K562 (cell line): ENCODE measurements at regions not wholly inside any gene's neighbourhood (a gene's known extent, or its start where the extent isn't known, plus 50 kb on each side); places are given as distances from the start of the nearest gene placed in this dataset.
A peak's percentile ranks its signal among the peaks of the same experiment; 100 is the strongest.

Source experiments
- ATAC-seq: fragments of 200-7000 bp; cut with Tn5 transposase; 3 replicates; pipeline ENCODE4 v1.9.1; 2020; ENCODE audit warnings: moderate library complexity
- BruUV-seq: library from RNA; stranded (reverse); fragments of 400-500 nt; replicated peaks from 2 replicates; lab custom pipeline; 2021; lab: Mats Ljungman, UMichigan
- CTCF ChIA-PET: fragments of 300-600 bp; formaldehyde crosslinking; extraction: SDS; loops from one replicate; lab custom pipeline; 2021; ENCODE audit warnings: low intra/inter-chr PET ratio; lab: Yijun Ruan, JAX
- POLR2A ChIA-PET: fragments of 300-600, 350-650 bp; sonication (Branson Sonifier 250); formaldehyde crosslinking; extraction: SDS; loops from one replicate; lab custom pipeline; 2021; ENCODE audit warnings: antibody characterized with exemption, inconsistent platforms; lab: Yijun Ruan, JAX
- DNase-seq, 4 experiments: peaks; one replicate each; pipeline versions ENCODE4 v3.0.0 to v3.0.0-alpha.2; 2011 to 2018; ENCODE audit warnings: low spot score in 3 of 4, mixed read lengths in 3 of 4; ENCODE audit errors: extremely low read depth in 1 of 4
- FAIRE-seq: peaks from 2 replicates; lab custom pipeline; 2011; peaks lifted over from hg19 to GRCh38; lab: Jason Lieb, UNC
- H2AFZ ChIP-seq: 2 replicates; pipeline ENCODE4 v1.6.0; 2011; ENCODE audit warnings: low read depth, low read length, control low read depth, inconsistent platforms
- H3K27ac ChIP-seq: fragments of 200-600 bp; 3 replicates; pipeline ENCODE4 v1.8.0; 2011; ENCODE audit warnings: low read depth, mild to moderate bottlenecking, control low read depth, inconsistent platforms, low read length, moderate library complexity, mixed read lengths; ENCODE audit errors: extremely low read depth
- H3K27me3 ChIP-seq, 2 experiments: fragments of 300-600 bp in 1 of 2; 2 replicates in 1 of 2; 3 replicates in 1 of 2; pipeline versions ENCODE4 v1.6.0 to v1.8.0; 2011; ENCODE audit warnings: inconsistent platforms in 2 of 2, low read length in 2 of 2, mild to moderate bottlenecking in 1 of 2, mixed read lengths in 1 of 2, moderate library complexity in 1 of 2; ENCODE audit not compliant: control insufficient read depth in 2 of 2, insufficient read depth in 2 of 2
- H3K36me3 ChIP-seq: fragments of 300-600 bp; 3 replicates; pipeline ENCODE4 v1.8.0; 2011; ENCODE audit warnings: mild to moderate bottlenecking, low read length, inconsistent platforms; ENCODE audit not compliant: control insufficient read depth, insufficient read depth
- H3K4me1 ChIP-seq, 2 experiments: fragments of 200-600 bp in 1 of 2; replicated peaks in 1 of 2; 2 replicates in 1 of 2; 3 replicates in 1 of 2; pipeline versions ENCODE4 v1.5.1 to v1.8.0; 2011; ENCODE audit warnings: inconsistent platforms in 2 of 2, low read length in 2 of 2, mild to moderate bottlenecking in 1 of 2, mixed read lengths in 1 of 2, moderate library complexity in 1 of 2; ENCODE audit not compliant: control insufficient read depth in 2 of 2, insufficient read depth in 2 of 2
- H3K4me2 ChIP-seq: 2 replicates; pipeline ENCODE4 v1.6.1; 2011; ENCODE audit warnings: low read length, control low read depth, inconsistent platforms, mixed read lengths; ENCODE audit not compliant: insufficient read depth
- H3K4me3 ChIP-seq: fragments of 200-600 bp; sonication (generic), shearing (Covaris generic); 2 replicates; pipeline ENCODE4 v1.5.1; 2016; ENCODE audit warnings: control low read depth, inconsistent platforms
- H3K79me2 ChIP-seq: fragments of 200-600 bp; 3 replicates; pipeline ENCODE4 v1.8.0; 2011; ENCODE audit warnings: low read length, inconsistent platforms; ENCODE audit not compliant: control insufficient read depth, insufficient read depth
- H3K9ac ChIP-seq, 2 experiments: 2 replicates each; pipeline versions ENCODE4 v1.6.0 to v1.6.1; 2011; ENCODE audit warnings: low read depth in 2 of 2, low read length in 2 of 2, control low read depth in 1 of 2, inconsistent platforms in 1 of 2, mild to moderate bottlenecking in 1 of 2, mixed read lengths in 1 of 2; ENCODE audit not compliant: insufficient read depth in 1 of 2
- H3K9me1 ChIP-seq: one replicate; pipeline ENCODE4 v1.6.0; 2011; ENCODE audit warnings: inconsistent platforms, mild to moderate bottlenecking, low read length, moderate library complexity; ENCODE audit not compliant: control insufficient read depth, insufficient read depth
- H3K9me3 ChIP-seq: replicated peaks from 2 replicates; pipeline ENCODE4 v1.5.1; 2011; ENCODE audit warnings: low read depth, low read length, inconsistent platforms; ENCODE audit not compliant: control insufficient read depth, insufficient read depth
- H4K20me1 ChIP-seq: replicated peaks from 2 replicates; pipeline ENCODE4 v1.6.1; 2011; ENCODE audit warnings: low read length, inconsistent platforms, mixed read lengths; ENCODE audit not compliant: control insufficient read depth, insufficient read depth
- CTCF ChIP-seq, 3 experiments: IDR thresholded peaks in 2 of 3; conservative IDR thresholded peaks in 1 of 3; 2 replicates each; pipeline ENCODE4 v1.5.1; 2011 to 2012; ENCODE audit warnings: low read length in 3 of 3, mild to moderate bottlenecking in 3 of 3, control low read depth in 2 of 3, improper control_type of control experiment in 1 of 3, inconsistent platforms in 1 of 3, low read depth in 1 of 3, mixed read lengths in 1 of 3, moderate library complexity in 1 of 3; ENCODE audit not compliant: insufficient read depth in 2 of 3
- CTCFL ChIP-seq: IDR thresholded peaks from 2 replicates; pipeline ENCODE4 v1.6.1; 2011; ENCODE audit warnings: borderline replicate concordance, low read depth, mild to moderate bottlenecking, moderate library complexity, low read length; ENCODE audit not compliant: insufficient read depth, poor library complexity, severe bottlenecking
- NR2F6 ChIP-seq: fragments of 450-650 bp; formaldehyde crosslinking; IDR thresholded peaks from 2 replicates; pipeline ENCODE4 v1.4.0; 2020; ENCODE audit warnings: mild to moderate bottlenecking
- WGBS: fragments of 100-300 bp; shearing (Covaris generic); methylation state at CpG from one replicate; pipeline ENCODE4 v1.1.6; 2016; ENCODE audit warnings: low coverage, mixed read lengths; ENCODE audit not compliant: insufficient coverage; ENCODE audit errors: missing lambda C conversion rate; 5-methylcytosine and 5-hydroxymethylcytosine counted together
- in situ Hi-C: fragments of 300-500 bp; cut with MboI; formaldehyde crosslinking; loops from 4 replicates; pipeline ENCODE4 v1.15.0; 2018; ENCODE audit warnings: inconsistent platforms, mixed read lengths
- intact Hi-C: fragments of 100-400 bp; cut with micrococcal nuclease; formaldehyde crosslinking; loops from 2 replicates; pipeline ENCODE4 v1.14.2; 2022

- no peaks in the 10 kb centered on the region for H3K4me1 ChIP-seq
- H3K36me3 ChIP-seq, result no peaks in the 10 kb centered on the region
- no peak overlapping the region for H3K27ac ChIP-seq
- H3K9ac ChIP-seq, result no peak overlapping the region
- no peaks in the 10 kb centered on the region for H4K20me1 ChIP-seq
- no peak overlapping the region for H3K4me2 ChIP-seq
- H3K27me3 ChIP-seq, result no peaks in the 10 kb centered on the region
- ATAC-seq (peak; percentile 64; the same call in 2 of the 3 replicates), FAIRE-seq (no peak), DNase-seq (peak; percentile 20 to 50 (median 46))
- H3K79me2 ChIP-seq, result no peaks in the 10 kb centered on the region
- CTCF ChIA-PET, result no interaction called here
- TF ChIP-seq CTCFL (peak; percentile 2), NR2F6 (CRISPR knock-in tag) (no peak), CTCF (IDR thresholded peaks at IDR 0.05 in 2 of 3, conservative IDR thresholded peaks at IDR 0.05 in 1 of 3; ENCODE audit: insufficient read depth in 2 of 3, low read depth in 1 of 3, low read length in 3 of 3) (peak; percentile 18 to 55 (median 40); a peak in 5 of 6 replicates)
- no peaks in the 10 kb centered on the region for H3K9me3 ChIP-seq
- no TSS peak for BruUV-seq
- no peak overlapping the region for H3K4me3 ChIP-seq
- in situ Hi-C loops, result no loop called here
- WGBS, result 3% methylated on average over 7 of the region's 7 CpGs
- POLR2A ChIA-PET, result no interaction called here
- no peak overlapping the region for H2AFZ ChIP-seq
- no peaks in the 10 kb centered on the region for H3K9me1 ChIP-seq
- intact Hi-C loops, result loop anchor here (2.0 kb wide), 1 partner anchor 324 kb away; no protein-coding TSS in a partner anchor
Observed at GRCh38 chr17:12342609-12343435, 322.1 kb downstream of the MAP2K4 start.
